NCI-H1417 treated with DMSO at 0.1 percent for 48 hours (cell line): ENCODE measurements at regions not wholly inside any gene's neighbourhood (a gene's known extent, or its start where the extent isn't known, plus 50 kb on each side); places are given as distances from the start of the nearest gene placed in this dataset.
"Not testable (repeated sequence)": the region's sequence is repeated elsewhere in the genome, so short reads cannot be mapped to it uniquely, and the experiment has no call there.

Experiments used
- DNase-seq: peaks from one replicate; lab custom pipeline; 2025; lab: John Stamatoyannopoulos, UW

DNA sequence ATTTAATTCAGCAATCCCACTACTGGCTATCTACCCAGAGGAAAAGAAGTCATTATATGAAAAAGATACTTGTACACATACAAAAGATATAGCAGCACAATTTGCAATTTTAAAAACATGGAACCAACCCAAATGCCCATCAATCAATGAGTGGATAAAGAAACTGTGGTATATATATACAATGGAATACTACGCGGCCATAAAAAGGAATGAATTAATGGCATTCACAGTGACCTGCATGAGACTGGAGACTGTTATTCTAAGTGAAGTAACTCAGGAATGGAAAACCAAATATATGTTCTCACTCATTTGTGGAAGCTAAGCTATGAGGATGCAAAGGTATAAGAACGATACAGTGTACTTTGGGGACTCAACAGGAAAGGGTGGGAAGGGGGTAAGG lies 102.8 kb upstream of the KCNMA1 start:
- not testable (repeated sequence) for DNase-seq

DNA sequence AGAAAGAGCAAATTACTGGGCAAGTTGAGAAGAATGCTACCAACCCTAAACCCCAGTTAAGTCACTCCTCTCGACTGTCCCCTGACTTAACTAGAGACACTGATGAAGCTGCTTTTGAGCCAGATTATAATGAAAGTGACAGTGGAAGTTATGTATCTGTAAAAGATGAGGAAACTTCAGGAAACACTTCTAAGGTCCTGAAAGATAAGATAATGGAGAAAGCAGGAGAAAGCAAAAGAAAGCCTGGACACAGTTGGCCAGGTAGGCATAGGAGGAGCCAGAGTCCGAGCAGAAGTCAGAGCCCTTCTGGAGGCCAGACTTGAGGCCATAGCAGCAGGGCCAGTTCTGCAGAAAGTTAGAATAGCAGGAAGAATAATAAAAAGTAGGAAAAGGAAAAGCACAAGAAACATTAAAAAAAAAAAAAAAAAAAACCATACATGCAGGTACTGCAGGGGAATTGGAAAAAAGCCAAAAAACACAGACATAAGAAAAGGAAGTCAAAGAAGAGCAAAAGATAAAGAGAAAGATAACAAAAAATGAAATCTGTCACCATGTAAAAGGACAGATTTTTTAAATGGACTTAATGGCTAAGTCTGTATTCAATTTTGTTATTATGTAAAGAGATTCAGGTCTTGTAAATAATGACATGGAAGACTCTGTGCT lies 101.0 kb upstream of the KCNMA1 start:
- DNase-seq = no peak

DNA sequence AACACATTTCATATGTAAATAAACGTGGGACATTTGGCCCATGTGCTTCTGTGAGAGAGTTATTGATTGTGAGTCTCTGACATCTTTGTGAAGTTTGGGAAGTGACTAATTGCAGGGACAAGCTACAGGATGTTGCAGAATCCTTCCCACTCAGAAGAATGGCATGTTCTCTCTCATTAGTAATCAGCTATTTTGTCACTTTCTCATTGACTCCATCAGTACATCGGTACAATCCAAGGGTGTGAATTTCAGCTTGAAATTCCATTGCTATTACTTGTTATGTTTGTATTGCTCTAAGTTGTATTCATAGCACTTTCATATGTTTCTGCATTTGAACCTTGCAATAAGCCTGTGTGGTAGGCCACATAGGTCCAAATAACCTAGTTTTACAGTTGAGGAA lies 100.0 kb upstream of the KCNMA1 start:
- no peak for DNase-seq

DNA sequence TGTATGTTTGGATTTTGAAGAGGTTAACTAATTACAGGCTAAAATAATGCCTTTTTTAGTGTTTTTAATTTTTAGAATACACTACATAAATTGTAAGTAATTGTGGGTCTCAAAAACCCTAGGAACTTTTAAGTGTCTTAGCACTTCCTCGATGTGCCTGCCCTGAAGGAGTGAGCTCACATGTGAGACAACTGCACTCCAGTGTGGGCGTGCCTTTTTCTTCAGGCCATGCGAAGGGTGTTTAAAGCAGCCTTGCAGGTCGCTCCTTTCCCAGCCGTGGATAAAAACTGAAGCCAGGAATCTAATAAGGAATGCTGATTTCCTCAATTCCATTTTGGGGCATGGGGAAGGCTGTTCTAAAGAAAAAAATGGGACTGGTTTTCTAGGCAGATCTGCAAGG lies 97.5 kb upstream of the KCNMA1 start:
- DNase-seq = not testable (repeated sequence)

DNA sequence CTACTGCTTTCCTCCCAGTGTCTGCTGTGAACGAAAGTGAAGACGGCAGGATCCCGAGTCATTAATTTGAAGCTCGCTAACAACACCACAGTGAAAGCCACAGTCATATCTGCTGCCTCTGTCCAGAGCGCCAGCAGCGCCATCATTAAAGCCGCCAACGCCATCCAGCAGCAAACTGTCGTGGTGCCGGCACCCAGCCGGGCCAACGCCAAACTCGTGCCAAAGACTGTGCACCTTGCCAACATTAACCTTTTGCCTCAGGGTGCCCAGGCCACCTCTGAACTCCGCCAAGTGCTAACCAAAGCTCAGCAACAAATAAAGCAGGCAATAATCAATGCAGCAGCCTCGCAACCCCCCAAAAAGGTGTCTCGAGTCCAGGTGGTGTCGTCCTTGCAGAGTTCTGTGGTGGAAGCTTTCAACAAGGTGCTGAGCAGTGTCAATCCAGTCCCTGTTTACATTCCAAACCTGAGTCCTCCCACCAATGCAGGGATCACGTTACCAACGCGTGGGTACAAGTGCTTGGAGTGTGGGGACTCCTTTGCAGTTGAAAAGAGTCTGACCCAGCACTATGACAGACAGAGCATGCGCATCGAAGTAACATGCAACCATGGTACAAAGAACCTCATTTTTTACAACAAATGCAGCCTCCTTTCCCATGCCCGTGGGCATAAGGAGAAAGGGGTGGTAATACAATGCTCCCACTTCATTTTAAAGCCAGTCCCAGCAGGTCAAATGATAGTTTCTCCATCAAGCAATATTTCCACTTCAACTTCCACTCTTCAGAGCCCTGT lies 94.8 kb upstream of the KCNMA1 start:
- DNase-seq = no peak

DNA sequence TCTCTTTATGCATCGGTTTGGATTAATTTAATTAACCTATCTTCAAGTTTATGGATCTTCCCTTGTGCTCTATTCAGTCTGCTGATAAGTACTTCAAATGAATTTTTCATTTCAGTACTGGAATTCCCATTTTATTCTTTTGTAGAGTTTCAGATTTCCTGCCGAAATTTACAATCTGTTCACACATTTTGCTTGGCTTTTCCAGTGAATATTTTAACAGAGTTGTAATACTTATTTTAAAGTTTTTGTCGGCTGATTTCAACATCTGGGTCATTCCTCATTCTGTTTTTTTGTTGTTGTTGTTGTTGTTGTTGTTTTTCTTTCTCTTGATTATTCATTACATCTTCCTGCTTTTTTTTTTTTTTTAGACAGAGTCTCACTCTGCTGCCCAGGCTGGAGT lies 89.9 kb upstream of the KCNMA1 start:
- DNase-seq = no peak

GRCh38 chr10:77726732-77727131 lies 89.1 kb upstream of the KCNMA1 start:
- DNase-seq = no peak

DNA sequence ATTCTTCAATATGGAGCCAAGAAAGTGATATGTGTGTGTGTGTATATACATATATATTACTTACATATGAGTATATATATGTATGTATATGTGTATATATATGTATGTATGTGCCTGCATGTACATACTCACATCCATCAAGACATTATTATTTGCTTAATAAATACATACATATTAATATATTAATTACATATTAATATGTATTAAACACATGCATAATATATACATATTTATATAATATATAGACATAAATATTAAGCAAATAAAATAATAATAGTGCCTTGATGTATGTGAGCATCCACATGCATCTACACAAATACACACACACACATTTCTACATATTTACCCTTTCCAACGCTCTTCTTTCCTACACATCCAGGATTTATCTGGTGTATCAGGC lies 88.7 kb upstream of the KCNMA1 start:
- no peak for DNase-seq

DNA sequence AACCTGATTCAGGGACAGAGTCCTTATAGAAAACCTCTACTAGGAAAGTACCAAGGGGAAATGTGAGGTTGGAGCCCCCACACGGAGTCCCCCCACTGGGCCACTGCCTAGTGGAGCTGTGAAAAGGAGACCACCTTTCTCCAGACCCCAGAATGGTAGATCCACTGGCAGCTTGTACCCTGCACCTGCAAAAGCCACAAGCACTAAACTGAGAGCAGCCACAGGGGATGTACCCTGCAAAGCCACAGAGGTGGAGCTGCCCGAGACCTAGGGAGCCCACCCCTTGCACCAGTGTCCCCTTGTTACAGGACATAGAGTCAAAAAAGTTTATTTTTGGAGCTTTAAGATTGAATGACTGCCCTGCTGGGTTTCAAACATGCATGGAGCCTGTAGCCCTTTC lies 87.2 kb upstream of the KCNMA1 start:
- no peak for DNase-seq

DNA sequence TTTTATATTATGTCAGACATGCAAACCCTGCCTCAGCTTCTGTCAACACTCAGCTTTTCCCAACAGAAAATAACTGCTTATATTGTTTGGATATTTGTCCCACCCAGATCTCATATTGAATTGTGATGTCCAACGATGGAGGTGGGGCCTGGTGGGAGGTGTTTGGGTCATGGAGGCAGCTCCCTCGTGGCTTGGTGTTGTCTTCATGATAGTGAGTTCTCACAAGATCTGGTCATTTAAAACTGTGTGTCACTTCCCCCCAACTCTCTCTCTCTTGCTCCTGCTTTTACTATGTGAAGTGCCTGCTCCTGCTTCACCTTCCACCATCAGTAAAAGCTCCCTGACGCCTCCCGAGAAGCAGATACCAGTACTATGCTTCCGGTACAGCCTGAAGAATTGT lies 85.8 kb upstream of the KCNMA1 start:
- DNase-seq = no peak

- not testable (repeated sequence) for DNase-seq
These were observed 85.3 kb upstream of the KCNMA1 start for GRCh38 chr10:77722956-77723355.

DNA sequence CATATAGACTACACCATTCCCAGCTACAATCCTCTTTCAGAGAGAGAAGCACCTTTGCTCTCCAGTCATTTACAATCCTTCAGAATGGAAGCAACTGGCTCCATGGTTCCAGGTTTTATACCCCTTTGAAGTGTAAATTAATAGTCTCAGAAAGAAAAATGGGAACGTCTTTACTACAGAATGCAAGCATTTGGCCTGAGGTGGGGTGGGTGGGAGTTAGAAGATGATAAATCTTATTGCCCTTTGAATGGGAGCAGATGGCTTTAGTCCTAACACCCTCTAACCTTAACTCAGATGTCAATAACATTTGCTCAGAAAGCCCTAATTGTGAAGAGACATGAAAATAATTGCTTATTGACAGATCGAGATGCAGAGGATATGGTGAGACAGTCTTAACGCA lies 84.2 kb upstream of the KCNMA1 start:
- DNase-seq = no peak

DNA sequence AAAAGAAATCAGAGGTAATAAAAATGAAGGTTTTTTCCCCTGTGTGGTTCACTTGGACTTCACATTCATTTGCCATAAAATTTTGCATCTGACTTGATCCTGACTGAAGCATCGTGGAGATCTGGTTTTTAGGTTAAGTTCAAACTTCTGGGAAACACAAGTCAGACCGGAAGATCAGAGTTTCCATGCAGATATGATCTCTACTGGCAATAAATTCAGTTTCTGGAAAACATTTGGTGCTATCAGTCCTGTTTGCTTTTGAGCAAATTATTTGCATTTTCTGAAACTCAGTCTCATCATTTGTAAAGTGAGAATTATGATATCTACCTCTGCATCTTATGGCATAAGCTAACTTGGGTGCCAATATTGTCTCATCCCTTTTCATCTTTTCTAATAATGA lies 81.3 kb upstream of the KCNMA1 start:
- no peak for DNase-seq

DNA sequence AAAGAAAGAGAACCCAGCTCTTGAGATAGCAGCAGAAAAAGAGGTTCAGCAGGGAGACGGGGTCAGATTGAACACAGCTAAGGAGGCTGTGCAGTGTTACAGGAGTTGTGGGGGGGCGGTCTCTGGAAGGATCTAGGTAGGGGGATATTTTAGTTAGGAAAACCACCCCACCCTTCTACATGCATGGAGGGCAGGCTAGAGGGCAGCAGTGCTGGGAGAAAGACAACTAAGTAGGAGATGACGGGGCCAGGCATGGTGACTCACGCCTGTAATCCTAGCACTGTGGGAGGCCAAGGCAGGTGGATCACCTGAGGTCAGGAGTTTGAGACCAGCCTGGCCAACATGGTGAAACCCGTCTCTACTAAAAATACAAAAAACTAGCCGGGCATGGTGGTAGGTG lies 80.7 kb upstream of the KCNMA1 start:
- not testable (repeated sequence) for DNase-seq

GRCh38 chr10:77717336-77717735 lies 79.7 kb upstream of the KCNMA1 start:
- no peak for DNase-seq

- no peak for DNase-seq
These were observed 79.1 kb upstream of the KCNMA1 start for GRCh38 chr10:77716458-77717317.

GRCh38 chr10:77715536-77715935 lies 77.9 kb upstream of the KCNMA1 start:
- no peak for DNase-seq

DNA sequence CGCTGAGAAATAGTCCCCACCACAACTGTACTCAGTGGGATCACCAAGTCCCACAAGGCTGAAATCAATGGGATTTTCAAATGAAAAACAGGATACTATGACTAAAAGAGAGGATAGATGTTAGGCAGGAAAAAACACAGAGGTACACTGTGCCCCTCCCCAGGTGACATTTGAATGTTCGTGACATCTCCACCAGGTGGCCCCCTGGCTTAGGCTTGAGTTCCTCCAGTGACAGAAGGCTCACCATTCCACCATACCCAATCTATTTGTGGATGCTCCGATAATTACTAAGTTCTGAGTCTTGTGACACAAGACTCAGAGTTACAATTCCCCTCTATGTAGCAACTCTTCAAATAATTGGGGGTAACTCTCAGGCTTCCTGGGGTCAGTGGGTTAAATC lies 77.5 kb upstream of the KCNMA1 start:
- no peak for DNase-seq

GRCh38 chr10:77713521-77714280 lies 76.1 kb upstream of the KCNMA1 start:
- DNase-seq = no peak

DNA sequence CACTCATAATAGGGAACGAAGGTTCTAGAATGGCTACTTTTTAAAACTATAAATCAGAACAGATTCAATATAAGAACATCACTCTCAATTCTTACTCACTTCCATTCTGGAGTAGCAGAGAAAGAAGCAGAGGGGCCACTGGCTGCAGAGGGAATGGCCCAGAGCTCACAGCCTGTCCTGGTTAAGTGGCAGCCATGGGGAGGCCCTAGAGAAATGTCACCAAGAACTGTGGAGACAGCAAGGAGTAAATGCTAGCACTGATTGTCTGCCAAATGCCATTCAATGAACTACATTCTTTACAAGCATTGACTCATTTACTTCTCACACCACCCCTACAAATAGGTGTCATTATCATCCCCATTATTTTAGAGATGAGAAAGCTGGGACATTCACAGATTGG lies 74.6 kb upstream of the KCNMA1 start:
- no peak for DNase-seq

DNA sequence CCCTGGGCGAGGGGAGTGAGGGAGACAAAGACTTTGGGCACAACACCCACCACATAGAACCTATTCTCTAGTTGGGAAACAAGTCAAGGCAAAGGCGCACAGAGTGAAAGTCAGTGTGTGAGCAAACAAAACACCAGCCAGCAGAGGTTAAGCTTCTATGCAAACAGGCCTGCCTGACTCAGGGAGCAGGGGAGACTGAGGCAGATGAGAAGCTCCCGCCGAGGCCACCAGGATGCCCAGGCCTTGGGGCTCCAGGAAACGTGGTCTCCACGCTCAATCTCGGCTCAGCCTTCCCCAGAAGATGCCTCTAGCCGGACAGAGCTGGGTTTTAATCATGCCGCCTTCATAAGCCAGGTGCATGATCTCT lies 74.1 kb upstream of the KCNMA1 start:
- no peak for DNase-seq
